ENCODE measurements at regions not wholly inside any gene's neighbourhood (a gene's known extent, or its start where the extent isn't known, plus 50 kb on each side); places are given as distances from the start of the nearest gene placed in this dataset.

DNA sequence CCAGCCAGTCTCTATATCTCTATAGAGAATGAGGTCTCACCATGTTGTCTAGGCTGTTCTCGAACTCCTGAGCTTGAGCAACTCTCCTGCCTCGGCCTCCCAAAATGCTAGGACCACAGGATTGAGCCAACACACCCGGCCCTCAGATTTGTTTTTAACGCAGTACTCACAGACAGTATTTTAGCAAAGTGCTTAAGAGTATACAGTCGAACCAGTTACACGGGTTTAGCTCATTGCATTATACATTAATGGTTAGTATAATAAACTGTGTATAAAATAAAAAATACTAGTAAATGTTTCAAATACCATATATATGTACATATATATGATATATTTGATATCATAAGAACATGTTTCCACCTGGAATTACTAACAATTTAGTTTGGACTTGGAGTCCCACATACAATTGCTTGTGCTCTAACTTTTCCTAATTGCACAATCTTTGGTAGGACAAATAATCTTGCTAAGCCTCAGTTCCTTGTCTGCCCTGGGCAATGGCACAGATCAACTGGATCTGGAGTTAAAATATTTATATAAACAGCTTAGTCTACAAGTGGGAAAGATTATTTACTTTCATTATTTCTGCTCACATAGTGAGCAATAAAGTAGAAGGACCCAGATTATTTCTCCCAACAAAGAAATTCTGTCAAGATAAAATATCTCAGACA is 508.9 kb upstream of the LRATD1 start:
- FAIRE-seq = no peak
- no peak for TF ChIP-seq CTCF (IDR thresholded peaks at IDR 0.05; ENCODE audit: insufficient read depth, missing control alignments)
- no peak for DNase-seq (ENCODE audit: insufficient read length, low spot score)

DNA sequence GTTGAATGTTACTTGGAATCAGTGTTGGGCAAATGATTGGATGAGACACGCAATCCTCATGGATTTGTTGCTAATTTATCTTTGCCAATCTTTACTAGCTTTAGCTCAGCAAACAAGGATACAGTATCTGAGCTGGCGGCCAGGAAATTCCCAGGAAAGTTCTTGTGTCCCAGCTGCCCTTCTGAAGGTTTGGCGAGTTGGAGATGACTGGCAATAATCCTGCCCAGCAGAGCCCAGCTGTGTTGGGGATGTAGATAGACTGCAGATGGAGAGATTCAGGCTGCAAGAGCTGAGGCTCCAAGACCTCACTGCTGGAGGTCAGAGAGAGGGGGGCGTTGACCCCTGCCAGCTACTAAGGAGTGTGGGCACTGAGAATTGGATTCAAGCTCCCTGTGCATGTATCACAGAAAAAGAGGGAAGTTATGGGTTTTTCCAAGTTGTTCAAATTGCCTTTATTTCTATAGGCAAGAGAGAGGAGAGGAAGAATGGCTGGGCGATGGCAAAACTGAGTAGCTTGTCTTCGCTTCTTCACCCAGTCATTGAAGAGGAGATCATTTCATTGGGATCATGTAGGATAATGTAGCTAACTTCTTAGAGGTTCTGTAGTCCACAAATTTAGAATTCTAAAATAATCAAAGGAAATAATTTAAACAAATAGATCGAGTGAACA is 506.8 kb upstream of the LRATD1 start:
- DNase-seq (ENCODE audit: insufficient read length, low spot score) (no peak), FAIRE-seq (no peak)
- TF ChIP-seq CTCF (IDR thresholded peaks at IDR 0.05; ENCODE audit: insufficient read depth, missing control alignments) = no peak

- no peak for FAIRE-seq
- TF ChIP-seq CTCF (IDR thresholded peaks at IDR 0.05; ENCODE audit: insufficient read depth, missing control alignments) = no peak
- DNase-seq (ENCODE audit: insufficient read length, low spot score) = no peak
Measured at GRCh38 chr2:14126846-14127245, 505.7 kb upstream of the LRATD1 start.

DNA sequence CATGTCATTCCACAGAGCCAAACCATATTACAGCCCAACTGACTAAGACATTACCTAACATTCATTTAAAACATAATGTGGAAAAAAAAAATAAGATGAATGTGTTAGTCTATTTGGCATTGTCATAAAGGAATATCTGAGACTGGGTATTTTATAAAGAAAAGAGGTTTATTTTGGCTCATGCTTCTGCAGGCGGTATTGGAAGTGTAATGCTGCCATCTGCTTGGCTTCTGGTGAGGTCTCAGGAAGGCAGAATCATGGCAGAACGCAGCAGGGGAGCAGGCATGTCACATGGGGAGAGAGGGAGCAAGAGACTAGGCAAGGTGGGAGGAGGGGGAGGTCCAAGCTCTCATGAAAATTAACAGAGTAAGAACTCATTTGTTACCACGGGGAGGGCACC is 504.8 kb upstream of the LRATD1 start:
- DNase-seq (ENCODE audit: insufficient read length, low spot score) (no peak), FAIRE-seq (no peak)
- no peak for TF ChIP-seq CTCF (IDR thresholded peaks at IDR 0.05; ENCODE audit: insufficient read depth, missing control alignments)

- DNase-seq (ENCODE audit: insufficient read length, low spot score) = no peak
- FAIRE-seq = no peak
- no peak for TF ChIP-seq CTCF (IDR thresholded peaks at IDR 0.05; ENCODE audit: insufficient read depth, missing control alignments)
Measured at GRCh38 chr2:14132386-14132785, 500.1 kb upstream of the LRATD1 start.

GRCh38 chr2:14134771-14135170 is 497.7 kb upstream of the LRATD1 start:
- FAIRE-seq (no peak), DNase-seq (ENCODE audit: insufficient read length, low spot score) (no peak)
- no peak for TF ChIP-seq CTCF (IDR thresholded peaks at IDR 0.05; ENCODE audit: insufficient read depth, missing control alignments)

DNA sequence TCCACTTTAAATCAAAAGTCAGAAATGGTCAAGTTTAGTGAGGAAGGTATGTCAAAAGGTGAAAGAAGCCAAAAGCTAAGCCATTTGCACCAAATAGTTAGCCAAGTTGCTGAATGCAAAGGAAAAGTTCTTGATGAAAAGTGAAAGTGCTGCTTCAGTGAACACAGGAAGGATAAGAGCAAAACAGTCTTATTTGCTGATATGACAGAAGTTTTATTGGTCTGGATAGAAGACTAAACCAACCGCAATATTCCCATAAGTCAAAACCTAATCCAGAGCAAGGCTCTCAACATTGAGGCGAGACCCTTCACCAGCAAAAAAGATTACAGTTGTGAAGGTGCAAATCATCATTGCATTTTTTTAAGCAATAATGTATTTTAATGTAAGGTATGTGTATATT is 496.5 kb upstream of the LRATD1 start:
- DNase-seq (ENCODE audit: insufficient read length, low spot score) (no peak), FAIRE-seq (no peak)
- no peak for TF ChIP-seq CTCF (IDR thresholded peaks at IDR 0.05; ENCODE audit: insufficient read depth, missing control alignments)

Measured in D721Med (cell line).